ENCODE measurements at regions not wholly inside any gene's neighbourhood (a gene's known extent, or its start where the extent isn't known, plus 50 kb on each side); places are given as distances from the start of the nearest gene placed in this dataset.
"Not testable (repeated sequence)": the region's sequence is repeated elsewhere in the genome, so short reads cannot be mapped to it uniquely, and the experiment has no call there.

- FAIRE-seq (no peak), DNase-seq (ENCODE audit: low spot score) (no peak)
These were observed 1329.7 kb upstream of the SLC39A10 start for GRCh38 chr2:194327196-194327888.

DNA sequence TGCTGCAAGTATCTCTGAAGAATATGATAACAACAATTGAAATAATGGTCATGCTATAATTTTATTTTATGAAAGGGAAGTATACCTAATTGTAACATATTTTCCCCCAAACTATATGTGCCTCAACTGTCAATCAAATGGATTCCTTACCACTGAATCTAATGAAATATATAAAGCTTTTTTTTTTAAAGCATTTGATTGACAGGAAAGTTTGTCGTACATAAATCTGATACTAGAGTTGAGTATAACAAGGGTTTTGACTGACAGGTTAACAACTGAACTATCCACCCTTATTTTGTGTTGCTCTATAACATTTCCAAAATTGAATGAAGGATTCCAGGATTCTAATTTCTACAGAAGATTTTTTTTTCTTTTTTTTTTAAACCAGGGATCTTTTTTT is 1333.3 kb upstream of the SLC39A10 start:
- FAIRE-seq: no peak
- no peak for DNase-seq (ENCODE audit: low spot score)

GRCh38 chr2:194320520-194320919 is 1336.5 kb upstream of the SLC39A10 start:
- no peak for DNase-seq (ENCODE audit: low spot score)
- FAIRE-seq: no peak

- FAIRE-seq: no peak
- DNase-seq (ENCODE audit: low spot score): no peak
These were observed 1337.6 kb upstream of the SLC39A10 start for GRCh38 chr2:194319222-194319992.

DNA sequence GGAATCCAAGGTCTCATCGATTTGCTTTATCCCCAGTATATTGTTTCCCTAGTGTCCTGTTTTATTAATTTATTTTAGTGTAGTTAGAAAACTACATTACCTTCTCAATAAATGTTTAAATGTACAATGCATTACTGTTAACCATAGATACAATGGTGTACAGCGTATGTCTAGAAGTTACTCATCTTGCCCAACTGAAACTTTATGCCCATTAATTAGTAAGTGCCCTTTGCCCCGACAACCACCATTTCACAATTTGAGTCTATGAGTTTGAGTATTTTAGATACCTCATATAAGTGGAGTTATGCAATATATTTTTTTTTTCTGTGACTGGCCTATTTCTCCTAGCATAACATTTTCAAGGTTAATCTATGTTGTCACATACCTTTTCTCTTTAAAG is 1343.0 kb upstream of the SLC39A10 start:
- no peak for FAIRE-seq
- no peak for DNase-seq (ENCODE audit: low spot score)

- DNase-seq (ENCODE audit: low spot score) (no peak), FAIRE-seq (no peak)
These were observed 1352.8 kb upstream of the SLC39A10 start for GRCh38 chr2:194304191-194304590.

DNA sequence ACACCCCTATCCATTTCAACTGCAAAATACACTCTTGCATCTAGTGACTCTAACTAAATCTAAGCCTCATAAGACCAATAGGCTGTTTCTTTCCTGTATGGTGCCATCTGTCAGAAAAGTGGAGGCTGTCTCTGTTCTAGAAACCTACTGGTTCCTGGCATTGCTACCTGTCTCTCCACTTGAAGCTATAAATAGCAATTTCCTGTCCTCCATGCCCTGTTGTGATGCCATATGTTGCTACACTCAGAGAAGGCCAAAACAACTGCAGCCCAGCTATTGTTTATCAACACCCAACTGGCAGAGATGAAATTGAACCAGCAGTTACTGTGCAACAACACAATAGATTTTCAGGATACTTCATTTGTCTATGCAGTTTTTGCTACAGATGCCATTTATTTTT is 1355.1 kb upstream of the SLC39A10 start:
- no peak for FAIRE-seq
- DNase-seq (ENCODE audit: low spot score): no peak

- no peak for FAIRE-seq
These were observed 1362.9 kb upstream of the SLC39A10 start for GRCh38 chr2:194294156-194294555.

DNA sequence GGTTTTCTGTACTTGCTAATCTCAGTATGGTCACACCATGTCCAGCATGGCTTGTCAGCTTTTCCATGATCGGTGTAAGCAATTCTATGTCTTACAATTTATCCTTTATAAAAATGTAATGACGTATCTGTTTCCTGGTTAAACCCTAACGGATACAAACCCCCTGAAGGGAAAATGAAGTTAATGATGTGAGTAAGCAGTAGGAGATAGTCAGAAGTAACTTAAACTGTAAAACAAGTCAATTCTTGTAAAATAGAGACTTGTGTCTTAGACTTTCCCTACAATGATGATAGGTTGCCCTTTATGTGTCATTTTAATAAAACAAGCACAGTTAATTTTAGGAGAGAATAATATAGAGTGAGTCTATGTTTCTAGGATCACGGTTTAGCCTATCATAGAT is 1365.9 kb upstream of the SLC39A10 start:
- no peak for DNase-seq (ENCODE audit: low spot score)
- FAIRE-seq: no peak

More at GRCh38 chr2:194294156-194294555, 1362.9 kb upstream of the SLC39A10 start:
- no peak for DNase-seq (ENCODE audit: low spot score)

GRCh38 chr2:194289712-194290346 is 1367.2 kb upstream of the SLC39A10 start:
- no peak for FAIRE-seq

DNA sequence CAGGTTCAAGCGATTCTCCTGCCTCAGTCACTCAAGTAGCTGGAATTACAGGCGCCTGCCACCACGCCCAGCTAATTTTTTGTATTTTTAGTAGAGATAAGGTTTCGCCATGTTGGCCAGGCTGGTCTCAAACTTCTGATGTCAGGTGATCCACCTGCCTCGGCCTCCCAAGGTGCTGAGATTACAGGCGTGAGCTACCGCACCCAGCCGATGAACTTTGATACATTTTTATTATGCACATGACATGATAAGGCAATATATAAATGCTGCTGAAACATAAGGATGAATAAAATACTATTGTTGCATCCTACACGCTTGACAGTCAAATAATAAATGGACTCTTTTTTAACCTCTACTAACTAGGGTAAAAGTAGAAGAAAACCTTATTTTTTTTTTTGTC is 1380.4 kb upstream of the SLC39A10 start:
- not testable (repeated sequence) for FAIRE-seq

More at GRCh38 chr2:194289712-194290346, 1367.2 kb upstream of the SLC39A10 start:
- DNase-seq (ENCODE audit: low spot score): no peak

DNA sequence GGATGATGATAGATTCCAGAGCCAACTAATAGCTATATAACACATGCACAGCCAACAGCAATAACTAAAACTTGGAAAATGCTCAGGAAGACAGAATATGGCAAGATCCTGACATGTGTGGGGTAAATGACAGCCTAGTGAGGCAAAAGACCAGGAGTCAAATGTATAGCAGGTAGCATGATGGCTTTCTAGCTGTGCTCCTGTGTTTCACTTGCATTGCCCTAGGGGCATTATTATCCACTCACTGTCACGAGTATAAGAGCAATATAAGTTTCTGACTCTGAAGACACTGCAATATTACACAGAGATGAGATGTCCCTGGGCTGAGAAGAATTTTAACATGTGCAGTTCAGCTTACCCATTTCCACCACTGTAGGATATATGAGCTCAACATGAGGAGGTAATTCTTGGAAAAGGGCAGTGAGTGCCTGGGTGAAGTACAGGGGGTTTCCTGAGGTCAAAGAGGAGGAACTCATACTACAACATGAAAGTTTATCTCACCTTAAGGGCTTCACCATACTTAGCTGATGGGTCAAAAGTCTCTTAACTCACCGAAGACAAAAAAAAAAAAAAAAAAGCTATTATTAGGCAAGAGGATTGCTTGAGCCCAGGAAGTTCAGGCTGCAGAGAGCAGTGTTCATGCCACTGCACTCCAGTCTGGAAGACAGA is 1385.6 kb upstream of the SLC39A10 start:
- DNase-seq (ENCODE audit: low spot score) (no peak), FAIRE-seq (no peak)

More for the DNA sequence above, 1380.4 kb upstream of the SLC39A10 start:
- DNase-seq (ENCODE audit: low spot score): not testable (repeated sequence)

- FAIRE-seq: no peak
These were observed 1386.4 kb upstream of the SLC39A10 start for GRCh38 chr2:194270648-194271047.

DNA sequence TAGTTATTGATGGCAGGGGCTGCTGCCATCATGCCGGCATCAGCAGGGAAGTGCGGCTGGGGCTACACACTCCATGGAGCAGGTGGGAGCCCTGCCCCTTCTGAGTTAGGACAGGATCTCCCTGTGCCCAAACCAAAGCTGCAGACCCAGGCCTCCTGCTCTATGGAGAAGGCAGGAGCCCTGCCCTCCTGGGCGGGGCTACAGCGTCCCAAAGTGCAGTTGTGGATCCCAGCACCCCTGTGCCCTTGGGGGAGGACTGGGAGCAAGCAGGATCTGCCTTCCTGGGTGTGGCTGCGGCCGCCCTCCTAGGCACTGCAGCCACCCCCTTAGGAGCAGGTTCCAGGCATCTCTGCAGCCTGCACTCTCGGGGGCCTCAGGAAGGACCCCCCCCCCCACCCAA is 1392.4 kb upstream of the SLC39A10 start:
- FAIRE-seq (no peak), DNase-seq (ENCODE audit: low spot score) (no peak)

More at GRCh38 chr2:194270648-194271047, 1386.4 kb upstream of the SLC39A10 start:
- no peak for DNase-seq (ENCODE audit: low spot score)

DNA sequence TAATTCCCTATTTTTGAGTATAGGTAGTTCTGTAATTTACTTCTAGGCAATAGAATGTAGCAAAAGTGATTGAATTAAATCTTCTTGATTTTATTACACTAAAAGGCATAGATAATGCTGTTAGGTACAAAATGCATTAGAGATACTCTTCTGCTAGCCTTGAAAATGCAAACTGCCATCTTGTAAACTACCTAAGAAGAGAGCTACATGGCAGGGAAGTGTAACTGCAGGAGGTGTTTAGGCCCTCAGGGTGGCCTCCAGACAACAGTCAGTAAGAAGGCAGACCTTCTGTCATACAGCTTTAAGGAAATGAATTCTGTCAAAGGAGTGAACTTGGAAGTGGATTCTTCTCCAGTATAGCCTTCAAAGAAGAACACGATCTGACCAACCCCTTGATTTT is 1396.8 kb upstream of the SLC39A10 start:
- FAIRE-seq: no peak
- no peak for DNase-seq (ENCODE audit: low spot score)

DNA sequence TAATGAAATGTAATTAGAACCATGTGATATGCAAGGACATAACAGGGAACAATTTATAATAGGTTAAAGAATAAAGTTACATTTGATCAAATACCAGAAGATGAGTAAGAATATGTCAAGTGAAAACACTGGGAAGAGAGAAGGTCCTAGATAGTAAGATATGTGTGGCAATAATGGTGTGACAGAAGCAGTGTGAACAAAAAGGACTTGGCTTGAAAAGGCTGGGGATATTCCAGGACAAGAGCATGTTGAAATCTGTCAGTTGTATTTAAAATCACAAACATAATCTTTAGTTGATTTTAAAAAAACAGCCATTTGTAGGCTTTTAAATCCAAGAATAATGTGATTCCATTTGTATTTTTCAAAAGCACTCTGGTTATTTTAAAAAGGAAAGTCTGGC is 1399.9 kb upstream of the SLC39A10 start:
- FAIRE-seq: no peak
- no peak for DNase-seq (ENCODE audit: low spot score)

- DNase-seq (ENCODE audit: low spot score) (no peak), FAIRE-seq (no peak)
These were observed 1403.3 kb upstream of the SLC39A10 start for GRCh38 chr2:194253528-194254259.

DNA sequence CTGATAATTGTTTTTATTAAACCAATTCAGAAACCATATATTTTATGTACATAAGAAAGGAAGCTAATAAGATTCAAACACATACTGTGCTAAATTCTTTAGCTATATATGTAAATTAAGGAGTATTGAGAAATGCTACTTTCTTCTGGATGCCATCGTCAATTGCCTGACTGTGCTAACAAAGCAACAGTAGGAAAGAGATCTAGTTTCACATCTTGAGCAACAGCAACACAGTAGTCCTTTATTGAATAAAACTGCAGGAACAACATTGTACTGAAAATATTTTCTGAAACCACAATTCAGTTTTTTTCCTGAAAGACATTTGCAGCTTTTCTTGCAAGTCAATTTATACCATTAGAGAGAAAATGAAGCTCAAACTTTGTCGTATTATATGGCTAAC is 1404.9 kb upstream of the SLC39A10 start:
- no peak for DNase-seq (ENCODE audit: low spot score)

GRCh38 chr2:194232600-194232999 is 1424.4 kb upstream of the SLC39A10 start:
- FAIRE-seq: no peak
- no peak for DNase-seq (ENCODE audit: low spot score)

More for the DNA sequence above, 1404.9 kb upstream of the SLC39A10 start:
- no peak for FAIRE-seq

GRCh38 chr2:194223218-194223617 is 1433.8 kb upstream of the SLC39A10 start:
- no peak for DNase-seq (ENCODE audit: low spot score)
- no peak for FAIRE-seq

- no peak for FAIRE-seq
- DNase-seq (ENCODE audit: low spot score): no peak
These were observed 1442.8 kb upstream of the SLC39A10 start for GRCh38 chr2:194214192-194214591.
